Neuronal stem cell (in vitro differentiated cells): ENCODE measurements at regions not wholly inside any gene's neighbourhood (a gene's known extent, or its start where the extent isn't known, plus 50 kb on each side); places are given as distances from the start of the nearest gene placed in this dataset.

Experiments
- DNase-seq: peaks from one replicate; pipeline ENCODE4 v3.0.0-alpha.2; 2013; ENCODE audit warnings: low spot score
- H2AFZ ChIP-seq: one replicate; pipeline ENCODE4 v1.6.1; 2013; ENCODE audit warnings: mild to moderate bottlenecking, low read length, inconsistent platforms
- H2AK5ac ChIP-seq: 2 replicates; pipeline ENCODE4 v1.6.1; 2013; ENCODE audit warnings: low read depth, mild to moderate bottlenecking, inconsistent platforms, low read length, moderate library complexity, mixed read lengths
- H2BK120ac ChIP-seq: 2 replicates; pipeline ENCODE4 v1.6.1; 2013; ENCODE audit warnings: low read depth, mild to moderate bottlenecking, inconsistent platforms, low read length, moderate library complexity, mixed read lengths
- H2BK12ac ChIP-seq: one replicate; pipeline ENCODE4 v1.6.1; 2013; ENCODE audit warnings: low read length, inconsistent platforms
- H2BK15ac ChIP-seq: 2 replicates; pipeline ENCODE4 v1.6.1; 2013; ENCODE audit warnings: mild to moderate bottlenecking, low read length, inconsistent platforms, mixed read lengths
- H2BK5ac ChIP-seq: one replicate; pipeline ENCODE4 v1.6.1; 2013; ENCODE audit warnings: inconsistent platforms, mild to moderate bottlenecking, low read length, moderate library complexity
- H3K14ac ChIP-seq: one replicate; pipeline ENCODE4 v1.6.1; 2013; ENCODE audit warnings: low read length, inconsistent platforms
- H3K18ac ChIP-seq: 2 replicates; pipeline ENCODE4 v1.6.1; 2013; ENCODE audit warnings: low read length, inconsistent platforms
- H3K23ac ChIP-seq: 2 replicates; pipeline ENCODE4 v1.6.1; 2013; ENCODE audit warnings: low read depth, mild to moderate bottlenecking, mixed read lengths, low read length, inconsistent platforms; ENCODE audit not compliant: poor library complexity
- H3K27ac ChIP-seq: replicated peaks from 3 replicates; pipeline ENCODE4 v1.5.1; 2013; ENCODE audit warnings: low read length, inconsistent platforms
- H3K27me3 ChIP-seq, 3 experiments: 2 replicates each; pipeline ENCODE4 v1.6.1; 2013; ENCODE audit warnings: low read length in 3 of 3, mild to moderate bottlenecking in 2 of 3, inconsistent platforms in 1 of 3, low read depth in 1 of 3, mixed read lengths in 1 of 3, moderate library complexity in 1 of 3; ENCODE audit not compliant: control insufficient read depth in 3 of 3, insufficient read depth in 3 of 3
- H3K36me3 ChIP-seq, 2 donors: replicated peaks in 1 of 2; 2 replicates each; pipeline ENCODE4 v1.6.1; 2013; ENCODE audit warnings: low read length in 2 of 2; ENCODE audit not compliant: control insufficient read depth in 2 of 2, insufficient read depth in 2 of 2
- H3K4ac ChIP-seq: 2 replicates; pipeline ENCODE4 v1.6.1; 2013; ENCODE audit warnings: inconsistent platforms, mild to moderate bottlenecking, low read length, moderate library complexity
- H3K4me1 ChIP-seq, 2 donors: 1 replicate in 1 of 2; 2 replicates in 1 of 2; pipeline ENCODE4 v1.6.1; 2013; ENCODE audit warnings: low read length in 2 of 2, low read depth in 1 of 2; ENCODE audit not compliant: control insufficient read depth in 2 of 2, insufficient read depth in 1 of 2
- H3K4me2 ChIP-seq: one replicate; pipeline ENCODE4 v1.6.1; 2013; ENCODE audit warnings: mild to moderate bottlenecking, low read length, inconsistent platforms; ENCODE audit not compliant: insufficient read depth, poor library complexity, severe bottlenecking
- H3K4me3 ChIP-seq, 2 donors: 2 replicates each; pipeline ENCODE4 v1.5.1; 2013; ENCODE audit warnings: low read length in 2 of 2, mild to moderate bottlenecking in 2 of 2, inconsistent platforms in 1 of 2, moderate library complexity in 1 of 2
- H3K79me1 ChIP-seq: one replicate; pipeline ENCODE4 v1.6.1; 2013; ENCODE audit warnings: low read depth, mild to moderate bottlenecking, inconsistent platforms, low read length, moderate library complexity
- H3K9ac ChIP-seq: one replicate; pipeline ENCODE4 v1.6.1; 2013; ENCODE audit warnings: mild to moderate bottlenecking, low read depth, low read length, inconsistent platforms; ENCODE audit not compliant: poor library complexity
- H3K9me3 ChIP-seq, 2 donors: replicated peaks in 1 of 2; 2 replicates each; pipeline versions ENCODE3 to v1.6.1; 2013; ENCODE audit warnings: low read length in 2 of 2, mild to moderate bottlenecking in 2 of 2, inconsistent platforms in 1 of 2, low read depth in 1 of 2, mixed read lengths in 1 of 2, moderate library complexity in 1 of 2; ENCODE audit not compliant: control insufficient read depth in 2 of 2, insufficient read depth in 1 of 2
- H4K8ac ChIP-seq: one replicate; pipeline ENCODE4 v1.6.1; 2013; ENCODE audit warnings: low read depth, mild to moderate bottlenecking, inconsistent platforms, low read length, moderate library complexity
- H4K91ac ChIP-seq: one replicate; pipeline ENCODE4 v1.6.1; 2013; ENCODE audit warnings: low read length, low read depth, mild to moderate bottlenecking, inconsistent platforms; ENCODE audit not compliant: poor library complexity
- WGBS, 2 donors: extraction: QIAGEN DNeasy Blood & Tissue Kit; methylation state at CpG; one replicate each; pipeline ENCODE4 v1.1.7; 2013; ENCODE audit warnings: missing lambda C conversion rate in 2 of 2, mixed read lengths in 1 of 2; ENCODE audit not compliant: insufficient read length in 2 of 2, insufficient replicate concordance in 1 of 2; ENCODE audit errors: extremely low coverage in 2 of 2; 5-methylcytosine and 5-hydroxymethylcytosine counted together

DNA sequence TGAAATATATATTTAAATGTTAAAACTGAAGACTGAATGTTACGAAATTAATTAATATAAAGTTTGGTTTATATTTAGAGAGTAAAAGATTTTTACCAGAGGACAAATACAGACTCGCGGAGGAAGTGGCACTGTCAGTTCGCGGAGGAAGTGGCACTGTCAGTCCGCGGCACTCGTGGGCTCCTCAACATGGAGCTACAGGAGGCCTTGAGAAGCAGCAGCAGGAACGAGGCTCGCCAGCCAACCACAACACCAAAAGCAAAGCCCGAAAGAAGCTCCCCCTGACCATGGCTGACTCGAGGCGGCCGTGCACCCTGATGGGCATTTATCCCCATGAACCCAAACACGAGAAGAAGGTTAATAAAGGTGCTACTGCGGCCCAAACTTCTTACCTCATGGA lies 125.3 kb upstream of the PABPC4L start:
- 100% methylated on average over 1 of the region's 16 CpGs; no CpG with 5 or more reads in 1 of the 2 donors for WGBS, 2 donors
- Histone ChIP-seq H4K8ac (no peak overlapping the region), H3K18ac (no peak overlapping the region)

DNA sequence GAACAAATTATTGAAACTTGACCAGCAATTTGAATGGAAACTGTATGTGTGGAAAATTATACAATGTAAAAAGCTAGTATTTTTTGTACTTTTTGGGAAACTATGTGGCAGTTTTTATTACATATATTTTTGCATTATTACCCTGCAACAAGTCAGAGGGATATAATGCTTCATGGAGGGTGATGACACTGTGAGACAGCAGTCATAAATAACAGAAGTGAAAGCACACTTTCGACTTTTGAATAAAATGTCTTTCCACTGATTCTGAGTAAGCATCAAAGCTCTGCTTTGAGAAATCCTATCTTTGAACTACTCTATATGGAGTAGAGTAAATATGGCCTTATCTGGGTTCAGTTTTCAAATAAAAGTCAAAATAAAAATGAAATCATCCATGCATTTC lies 122.6 kb upstream of the PABPC4L start:
- Histone ChIP-seq H3K36me3 (no peaks in the 10 kb centered on the region), H2AK5ac (no peak overlapping the region), H2BK120ac (no peak overlapping the region), H3K27ac (no peak overlapping the region), H3K79me1 (no peaks in the 10 kb centered on the region), H3K4me2 (no peak overlapping the region), H3K23ac (no peak overlapping the region), H3K4me3 (no peak overlapping the region), H2BK15ac (no peak overlapping the region), H3K18ac (no peak overlapping the region), H2AFZ (no peak overlapping the region), H3K27me3 (no peaks in the 10 kb centered on the region), H4K91ac (no peak overlapping the region), H3K9ac (no peak overlapping the region), H3K9me3 (no peaks in the 10 kb centered on the region), H3K14ac (no peak overlapping the region), H2BK5ac (no peak overlapping the region), H3K4me1 (no peaks in the 10 kb centered on the region), H2BK12ac (no peak overlapping the region), H4K8ac (no peak overlapping the region), H3K4ac (no peak overlapping the region)
- no peak for DNase-seq
- no CpG with 5 or more reads among the region's 1 CpG for WGBS, 2 donors

More for the DNA sequence above, 125.3 kb upstream of the PABPC4L start:
- H3K4me2 ChIP-seq = no peak overlapping the region
- no peaks in the 10 kb centered on the region for H3K9me3 ChIP-seq
- H4K91ac ChIP-seq = no peak overlapping the region
- H2BK12ac ChIP-seq = no peak overlapping the region
- no peak overlapping the region for H2BK120ac ChIP-seq
- no peak overlapping the region for H3K23ac ChIP-seq
- no peak overlapping the region for H3K14ac ChIP-seq
- H2AK5ac ChIP-seq = no peak overlapping the region
- H3K36me3 ChIP-seq = no peaks in the 10 kb centered on the region
- H3K9ac ChIP-seq = no peak overlapping the region
- H2AFZ ChIP-seq = no peak overlapping the region
- H3K27ac ChIP-seq = no peak overlapping the region
- H3K79me1 ChIP-seq = no peaks in the 10 kb centered on the region
- no peak overlapping the region for H3K4ac ChIP-seq
- H3K4me1 ChIP-seq = peaks cover 0 to 3% of the 10 kb centered on the region in 2 donors
- no peaks in the 10 kb centered on the region for H3K27me3 ChIP-seq
- H2BK5ac ChIP-seq = no peak overlapping the region
- DNase-seq = no peak
- H3K4me3 ChIP-seq = no peak overlapping the region
- H2BK15ac ChIP-seq = no peak overlapping the region

DNA sequence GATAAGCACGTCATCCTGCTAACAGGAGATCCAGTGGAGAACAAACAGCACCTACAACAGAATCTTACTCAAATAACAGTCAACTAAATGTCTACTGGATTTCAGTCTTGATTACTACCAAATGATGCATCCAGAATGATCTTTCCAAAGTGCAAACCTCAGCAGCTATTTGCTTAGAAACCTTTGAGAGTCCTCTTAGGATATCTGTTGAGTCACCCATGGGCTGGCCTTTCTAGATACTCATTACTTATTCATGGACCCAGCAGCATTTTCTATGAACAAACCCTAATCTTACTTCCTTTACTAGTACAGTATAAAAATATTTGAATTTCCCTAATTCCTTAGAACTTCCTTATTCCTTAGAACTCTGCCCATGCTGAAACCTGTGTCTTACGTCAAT lies 118.5 kb upstream of the PABPC4L start:
- Histone ChIP-seq H4K8ac (no peak overlapping the region), H3K9me3 (no peaks in the 10 kb centered on the region), H3K36me3 (no peaks in the 10 kb centered on the region), H3K9ac (no peak overlapping the region), H2BK5ac (no peak overlapping the region), H2AFZ (no peak overlapping the region), H3K27ac (no peak overlapping the region), H3K4me2 (no peak overlapping the region), H2BK120ac (no peak overlapping the region), H3K79me1 (no peaks in the 10 kb centered on the region), H2BK12ac (no peak overlapping the region), H2AK5ac (no peak overlapping the region), H2BK15ac (no peak overlapping the region), H3K4me3 (no peak overlapping the region), H3K14ac (no peak overlapping the region), H4K91ac (no peak overlapping the region), H3K4me1 (no peaks in the 10 kb centered on the region), H3K18ac (no peak overlapping the region), H3K4ac (no peak overlapping the region), H3K23ac (no peak overlapping the region), H3K27me3 (no peaks in the 10 kb centered on the region)
- no peak for DNase-seq
- no CpG with 5 or more reads among the region's 2 CpGs for WGBS, 2 donors

DNA sequence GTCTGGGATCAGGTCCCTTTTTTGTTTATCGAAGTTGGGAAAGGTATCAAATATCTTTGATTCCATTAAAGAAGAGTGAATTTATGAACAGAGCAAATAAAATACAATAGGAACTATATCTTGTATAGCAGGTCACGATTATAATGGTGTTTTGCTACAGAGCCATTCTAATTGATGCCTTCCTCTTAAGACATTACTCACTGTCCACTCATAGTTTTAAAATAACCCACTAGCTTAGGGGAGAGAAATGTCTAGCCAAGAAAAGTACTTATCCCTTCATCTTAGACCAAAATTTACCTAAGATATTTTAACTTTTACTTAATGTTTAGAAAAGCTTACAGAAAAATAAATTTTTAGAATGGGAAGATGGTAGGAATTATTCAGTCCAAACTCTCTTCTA lies 112.0 kb upstream of the PABPC4L start:
- WGBS, 2 donors = no CpG with 5 or more reads among the region's 2 CpGs
- Histone ChIP-seq H3K79me1 (no peaks in the 10 kb centered on the region), H3K27me3 (no peaks in the 10 kb centered on the region)

More for the DNA sequence above, 112.0 kb upstream of the PABPC4L start:
- Histone ChIP-seq H3K4me3 (no peak overlapping the region), H4K8ac (no peak overlapping the region), H3K23ac (no peak overlapping the region), H3K27ac (no peak overlapping the region), H3K4ac (no peak overlapping the region), H2AK5ac (no peak overlapping the region), H2BK120ac (no peak overlapping the region), H4K91ac (no peak overlapping the region), H2BK12ac (no peak overlapping the region), H3K14ac (no peak overlapping the region), H2BK15ac (no peak overlapping the region), H3K36me3 (no peaks in the 10 kb centered on the region), H3K4me2 (no peak overlapping the region), H3K18ac (no peak overlapping the region), H2AFZ (no peak overlapping the region), H3K9me3 (no peaks in the 10 kb centered on the region), H3K9ac (no peak overlapping the region), H3K4me1 (no peaks in the 10 kb centered on the region), H2BK5ac (no peak overlapping the region)
- DNase-seq = no peak
